H7 (cell line): ENCODE measurements at regions not wholly inside any gene's neighbourhood (a gene's known extent, or its start where the extent isn't known, plus 50 kb on each side); places are given as distances from the start of the nearest gene placed in this dataset.

Source experiments
- DNase-seq: peaks from one replicate; pipeline ENCODE4 v3.0.0; 2012
- H3K27me3 ChIP-seq: 2 replicates; pipeline ENCODE4 v1.6.0; 2011; ENCODE audit warnings: mild to moderate bottlenecking, low read length; ENCODE audit not compliant: control insufficient read depth, insufficient read depth
- H3K36me3 ChIP-seq: replicated peaks from 2 replicates; pipeline ENCODE4 v1.5.1; 2011; ENCODE audit warnings: low read length; ENCODE audit not compliant: control insufficient read depth, insufficient read depth
- H3K4me3 ChIP-seq: 2 replicates; pipeline ENCODE4 v1.5.1; 2011; ENCODE audit warnings: low read depth, mild to moderate bottlenecking, control low read depth, low read length, moderate library complexity; ENCODE audit not compliant: insufficient read depth

DNA sequence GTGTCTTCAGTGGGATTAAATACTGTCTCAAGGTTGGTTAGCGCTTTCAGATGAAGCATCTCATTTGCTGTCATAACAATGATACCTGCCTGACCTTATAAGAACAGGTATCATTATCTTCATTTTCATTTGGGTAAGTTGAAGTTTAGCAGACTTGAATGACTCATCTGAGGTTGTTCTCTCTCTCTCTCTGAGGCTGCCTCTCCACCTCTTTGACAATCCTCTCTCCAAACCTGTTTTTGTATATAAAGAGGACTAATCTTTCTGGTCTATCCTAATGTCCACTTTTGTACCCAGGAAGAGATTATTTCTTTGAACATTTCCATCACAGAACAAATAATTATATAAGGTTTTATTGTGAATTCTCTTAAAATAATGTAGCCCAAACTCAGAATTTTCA lies 291.4 kb downstream of the KLF6 start:
- H3K36me3 ChIP-seq, result no peaks in the 10 kb centered on the region
- DNase-seq, result no peak
- H3K27me3 ChIP-seq, result no peaks in the 10 kb centered on the region
- no peak overlapping the region for H3K4me3 ChIP-seq

- Histone ChIP-seq H3K4me3 (no peak overlapping the region), H3K27me3 (no peaks in the 10 kb centered on the region), H3K36me3 (no peaks in the 10 kb centered on the region)
- no peak for DNase-seq
Measured at GRCh38 chr10:3491571-3491970, 293.4 kb downstream of the KLF6 start.

DNA sequence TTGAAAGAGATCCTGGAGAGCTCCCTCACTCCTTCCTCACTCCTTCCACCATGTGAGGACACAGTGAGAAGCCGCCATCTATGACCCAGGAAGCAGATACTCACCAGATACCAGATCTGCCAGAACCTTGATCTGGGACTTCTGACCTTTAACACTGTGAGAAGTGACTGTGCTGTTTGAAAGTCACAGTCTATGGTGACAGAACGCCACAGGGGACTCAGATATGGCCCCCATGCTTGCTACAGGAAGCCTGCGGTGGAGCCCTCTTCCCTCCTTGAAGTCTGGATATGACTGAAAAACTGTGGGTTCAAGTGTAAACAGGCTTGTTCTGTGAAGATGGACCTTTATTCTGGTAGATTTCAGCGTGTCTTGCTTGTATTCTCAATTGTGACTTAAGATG lies 297.8 kb downstream of the KLF6 start:
- H3K4me3 ChIP-seq, result no peak overlapping the region
- no peaks in the 10 kb centered on the region for H3K36me3 ChIP-seq
- no peak for DNase-seq
- H3K27me3 ChIP-seq, result no peaks in the 10 kb centered on the region

DNA sequence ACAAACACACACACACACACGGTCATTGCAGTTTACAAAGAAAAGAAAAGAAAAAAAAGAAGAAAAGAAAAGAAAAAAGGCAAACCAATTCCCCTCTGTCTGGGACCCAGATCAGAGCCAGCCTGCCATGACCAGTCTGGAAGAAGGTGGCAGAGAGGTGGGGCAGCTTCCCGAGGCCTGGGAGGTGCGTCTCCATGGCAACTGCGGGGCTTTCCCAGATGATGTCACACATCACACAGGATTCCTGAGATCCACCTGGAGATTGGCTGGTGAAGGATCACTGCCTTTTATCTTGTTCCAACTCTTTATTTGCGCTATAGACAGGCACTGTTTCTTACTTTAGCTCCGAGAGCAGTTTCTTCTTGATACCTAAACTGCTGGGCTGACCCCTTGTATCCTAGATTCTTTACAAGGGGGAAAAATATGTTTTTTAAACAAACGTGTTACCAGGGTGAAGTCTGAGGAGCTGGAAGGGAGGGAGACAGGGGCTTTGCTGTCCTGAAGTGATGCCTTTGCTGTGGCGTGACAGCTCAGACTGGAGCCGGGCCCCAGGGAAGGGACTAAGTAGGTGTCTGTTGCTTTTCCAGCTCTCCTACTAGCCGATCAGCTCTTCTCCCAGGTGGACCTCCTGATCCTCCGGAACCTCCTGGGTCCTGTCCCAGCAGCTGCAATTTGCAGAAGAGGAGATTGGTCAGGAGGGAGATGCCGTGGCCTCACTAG lies 298.5 kb downstream of the KLF6 start:
- Histone ChIP-seq H3K4me3 (no peak overlapping the region), H3K27me3 (no peaks in the 10 kb centered on the region), H3K36me3 (no peaks in the 10 kb centered on the region)
- DNase-seq, result peak; percentile 84

- no peak for DNase-seq
- H3K36me3 ChIP-seq, result no peaks in the 10 kb centered on the region
- H3K27me3 ChIP-seq, result no peaks in the 10 kb centered on the region
- no peak overlapping the region for H3K4me3 ChIP-seq
Measured at GRCh38 chr10:3485057-3485686, 299.8 kb downstream of the KLF6 start.

- DNase-seq, result no peak
- H3K27me3 ChIP-seq, result no peaks in the 10 kb centered on the region
- H3K36me3 ChIP-seq, result no peaks in the 10 kb centered on the region
- H3K4me3 ChIP-seq, result no peak overlapping the region
Measured at GRCh38 chr10:3484306-3485056, 300.5 kb downstream of the KLF6 start.

- DNase-seq, result peak; percentile 53
- no peaks in the 10 kb centered on the region for H3K36me3 ChIP-seq
- no peak overlapping the region for H3K4me3 ChIP-seq
- H3K27me3 ChIP-seq, result no peaks in the 10 kb centered on the region
Measured at GRCh38 chr10:3482200-3482993, 302.6 kb downstream of the KLF6 start.

DNA sequence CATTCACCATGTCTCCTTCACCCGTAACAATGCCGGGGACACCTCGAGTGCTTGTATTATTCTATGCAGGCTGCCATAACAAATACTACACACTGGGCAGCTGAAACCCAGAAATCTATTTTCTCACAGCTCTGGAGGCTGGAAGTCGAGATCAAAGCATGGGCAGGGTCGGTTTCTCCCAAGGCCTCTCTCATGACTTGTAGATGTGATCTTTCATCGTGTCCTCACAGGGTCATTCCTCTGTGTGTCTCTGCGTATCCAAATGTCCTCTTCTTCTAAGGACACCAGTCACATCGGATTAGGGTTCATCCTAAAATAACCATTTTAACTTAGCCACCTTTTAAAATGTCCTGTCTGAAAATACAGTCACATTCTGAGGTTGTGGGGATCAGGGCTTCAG lies 303.5 kb downstream of the KLF6 start:
- no peak overlapping the region for H3K4me3 ChIP-seq
- no peaks in the 10 kb centered on the region for H3K36me3 ChIP-seq
- no peak for DNase-seq
- no peaks in the 10 kb centered on the region for H3K27me3 ChIP-seq

DNA sequence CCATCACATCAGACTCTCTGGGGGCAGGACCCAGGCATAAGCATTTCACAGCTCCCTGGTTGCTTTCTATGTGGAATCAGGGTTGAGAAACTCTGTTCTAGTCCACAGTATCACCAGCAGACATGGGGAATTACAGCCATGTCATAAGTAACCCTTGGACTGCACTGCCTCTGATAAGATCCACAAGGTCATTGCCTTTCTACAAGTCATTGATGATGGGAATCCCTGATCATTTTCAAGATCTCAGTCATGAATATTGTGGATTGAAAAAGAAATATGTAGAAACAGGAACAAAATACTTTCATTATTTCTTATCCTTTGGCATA lies 304.1 kb downstream of the KLF6 start:
- H3K27me3 ChIP-seq, result no peaks in the 10 kb centered on the region
- DNase-seq, result no peak
- H3K4me3 ChIP-seq, result no peak overlapping the region
- no peaks in the 10 kb centered on the region for H3K36me3 ChIP-seq

GRCh38 chr10:3480281-3480989 lies 304.6 kb downstream of the KLF6 start:
- H3K27me3 ChIP-seq, result no peaks in the 10 kb centered on the region
- no peaks in the 10 kb centered on the region for H3K36me3 ChIP-seq
- no peak for DNase-seq
- no peak overlapping the region for H3K4me3 ChIP-seq

DNA sequence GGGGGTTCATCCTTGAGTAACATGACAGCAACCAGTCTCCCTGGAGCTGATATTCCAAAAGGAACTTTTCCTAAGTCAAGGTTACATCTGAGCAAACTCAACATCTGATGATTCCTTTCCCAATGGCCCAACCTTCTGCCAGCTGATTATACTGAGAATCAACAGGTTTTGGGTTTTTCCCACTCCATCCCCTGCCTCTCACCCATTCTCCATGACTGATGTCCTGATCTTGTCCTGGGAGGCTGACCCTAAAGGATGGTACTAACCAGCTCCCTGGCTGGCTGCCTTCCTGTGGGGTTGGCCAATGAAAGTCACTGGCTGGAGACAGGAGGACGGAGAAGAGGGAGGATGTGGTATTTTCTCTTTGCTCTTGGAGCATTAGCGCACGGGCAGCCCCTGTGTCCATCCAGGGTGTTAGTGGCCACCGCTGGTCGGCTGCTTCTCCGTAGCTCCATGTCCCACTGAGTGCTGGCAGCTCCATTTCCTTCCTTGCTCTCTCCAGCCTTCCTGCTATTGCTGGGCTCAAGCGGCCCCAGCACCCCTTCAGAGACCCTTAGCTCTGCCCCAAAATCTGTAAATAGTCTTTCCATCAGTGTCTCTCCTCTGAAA lies 306.2 kb upstream of the PITRM1 start:
- H3K36me3 ChIP-seq, result no peaks in the 10 kb centered on the region

GRCh38 chr10:3478153-3478552 lies 305.6 kb upstream of the PITRM1 start:
- Histone ChIP-seq H3K27me3 (no peaks in the 10 kb centered on the region), H3K4me3 (no peak overlapping the region), H3K36me3 (no peaks in the 10 kb centered on the region)
- no peak for DNase-seq

More for the DNA sequence above, 306.2 kb upstream of the PITRM1 start:
- Histone ChIP-seq H3K27me3 (no peaks in the 10 kb centered on the region), H3K4me3 (no peak overlapping the region)
- DNase-seq, result no peak

DNA sequence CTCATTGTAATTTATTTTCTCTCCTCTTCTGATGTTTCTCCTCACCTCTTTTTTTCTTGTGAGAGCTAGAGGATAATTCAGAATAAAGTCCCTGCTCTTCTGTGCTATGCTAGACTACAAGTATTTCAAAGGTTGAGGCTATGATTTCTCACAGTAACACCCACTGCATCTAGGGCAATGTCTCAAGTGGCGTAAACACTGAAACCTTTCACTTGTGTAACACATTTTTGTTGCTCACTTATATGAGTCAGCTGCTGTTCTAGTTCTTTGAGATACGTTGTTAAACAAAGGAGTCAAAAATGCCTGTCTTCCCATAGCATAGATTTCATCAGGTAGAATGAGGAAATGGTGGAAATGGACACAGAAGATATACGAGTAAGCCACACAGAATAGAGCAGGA lies 305.1 kb upstream of the PITRM1 start:
- Histone ChIP-seq H3K36me3 (no peaks in the 10 kb centered on the region), H3K4me3 (no peak overlapping the region), H3K27me3 (no peaks in the 10 kb centered on the region)
- no peak for DNase-seq
